Naive B cell (primary cell): ENCODE measurements at regions not wholly inside any gene's neighbourhood (a gene's known extent, or its start where the extent isn't known, plus 50 kb on each side); places are given as distances from the start of the nearest gene placed in this dataset.

Source experiments
- ATAC-seq, 2 donors: fragments of 150-1000 bp; cut with Tn5 transposase; 2 replicates each; pipeline ENCODE4 v1.10.0; 2021; ENCODE audit warnings: low read depth in 2 of 2, mild to moderate bottlenecking in 2 of 2, moderate library complexity in 2 of 2
- DNase-seq: peaks from one replicate; pipeline ENCODE4 v3.0.0; 2022
- H3K27ac Mint-ChIP-seq, 6 donors: one replicate each; pipeline ENCODE4 v1.8.0; 2020 to 2022; ENCODE audit warnings: mild to moderate bottlenecking in 6 of 6, mixed read lengths in 6 of 6, moderate library complexity in 5 of 6, inconsistent platforms in 2 of 6
- H3K27me3 Mint-ChIP-seq, 3 donors: one replicate each; pipeline ENCODE4 v1.8.0; 2021 to 2022; ENCODE audit warnings: mixed read lengths in 3 of 3, mild to moderate bottlenecking in 1 of 3
- H3K36me3 Mint-ChIP-seq, 2 donors: one replicate each; pipeline ENCODE4 v1.8.0; 2020 to 2022; ENCODE audit warnings: mixed read lengths in 2 of 2, inconsistent platforms in 1 of 2, mild to moderate bottlenecking in 1 of 2
- H3K4me1 Mint-ChIP-seq, 3 donors: one replicate each; pipeline ENCODE4 v1.8.0; 2020 to 2022; ENCODE audit warnings: mixed read lengths in 3 of 3, inconsistent platforms in 1 of 3, mild to moderate bottlenecking in 1 of 3, moderate library complexity in 1 of 3
- H3K4me3 Mint-ChIP-seq, 8 donors: one replicate each; pipeline ENCODE4 v1.8.0; 2020 to 2022; ENCODE audit warnings: mild to moderate bottlenecking in 8 of 8, mixed read lengths in 8 of 8, moderate library complexity in 8 of 8, inconsistent platforms in 2 of 8
- H3K9me3 Mint-ChIP-seq, 7 donors: one replicate each; pipeline ENCODE4 v1.8.0; 2020 to 2022; ENCODE audit warnings: mixed read lengths in 7 of 7, mild to moderate bottlenecking in 5 of 7, inconsistent platforms in 2 of 7, moderate library complexity in 1 of 7

DNA sequence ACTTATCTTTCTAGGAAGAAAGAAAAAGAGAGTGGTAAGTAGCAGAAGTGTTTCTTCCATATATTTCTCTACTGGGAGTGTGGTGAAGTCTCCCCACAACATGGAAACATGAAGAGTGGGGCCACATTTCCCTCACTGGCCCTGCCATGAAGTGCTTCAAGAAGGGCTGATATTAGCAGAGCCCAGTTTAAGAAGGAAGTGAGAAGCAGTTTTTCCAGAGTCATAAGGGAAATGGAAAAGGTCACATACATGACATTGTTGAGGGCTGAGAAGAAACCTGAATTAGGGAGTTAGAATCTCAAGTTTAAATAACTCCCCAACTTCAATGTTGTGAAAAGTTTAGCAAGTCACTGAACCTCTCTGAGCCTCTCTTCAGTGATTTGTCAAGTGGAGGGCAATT, 171.9 kb upstream of the RBPJ start:
- no peak for ATAC-seq
- Mint-ChIP-seq H3K27me3 (peaks cover 4 to 36% (median 19%) of the 10 kb centered on the region in 3 donors), H3K36me3 (no peaks in the 10 kb centered on the region)

DNA sequence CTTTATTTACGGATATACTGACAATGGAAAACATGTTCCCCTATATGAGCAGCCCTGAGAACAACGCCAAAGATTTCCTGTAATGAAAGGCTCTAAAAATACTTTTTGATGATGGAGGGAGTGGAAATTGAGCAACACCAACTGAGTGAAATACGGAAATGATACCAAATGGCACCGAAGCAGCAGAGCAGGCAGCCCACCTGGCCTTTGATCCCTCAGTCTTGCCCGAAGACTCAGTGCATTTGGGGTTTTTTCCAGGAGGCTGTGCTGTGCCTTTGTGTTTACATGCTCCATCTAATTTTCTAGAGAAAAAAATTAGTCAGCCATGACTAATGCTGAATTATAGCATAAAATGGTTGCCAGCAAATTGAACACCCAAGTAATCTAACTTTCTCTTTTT, 169.9 kb upstream of the RBPJ start:
- Mint-ChIP-seq H3K36me3 (no peaks in the 10 kb centered on the region), H3K27ac (no peak overlapping the region), H3K27me3 (peaks cover 14 to 33% (median 17%) of the 10 kb centered on the region in 3 donors), H3K9me3 (peaks cover 0 to 6% (median 0%) of the 10 kb centered on the region in 7 donors), H3K4me1 (no peaks in the 10 kb centered on the region), H3K4me3 (no peak overlapping the region)
- ATAC-seq (no peak), DNase-seq (no peak)

More for the DNA sequence above, 171.9 kb upstream of the RBPJ start:
- H3K4me1 Mint-ChIP-seq: no peaks in the 10 kb centered on the region
- H3K27ac Mint-ChIP-seq: no peak overlapping the region
- H3K4me3 Mint-ChIP-seq: no peak overlapping the region
- DNase-seq: no peak
- H3K9me3 Mint-ChIP-seq: peaks cover 0 to 6% (median 0%) of the 10 kb centered on the region in 7 donors

DNA sequence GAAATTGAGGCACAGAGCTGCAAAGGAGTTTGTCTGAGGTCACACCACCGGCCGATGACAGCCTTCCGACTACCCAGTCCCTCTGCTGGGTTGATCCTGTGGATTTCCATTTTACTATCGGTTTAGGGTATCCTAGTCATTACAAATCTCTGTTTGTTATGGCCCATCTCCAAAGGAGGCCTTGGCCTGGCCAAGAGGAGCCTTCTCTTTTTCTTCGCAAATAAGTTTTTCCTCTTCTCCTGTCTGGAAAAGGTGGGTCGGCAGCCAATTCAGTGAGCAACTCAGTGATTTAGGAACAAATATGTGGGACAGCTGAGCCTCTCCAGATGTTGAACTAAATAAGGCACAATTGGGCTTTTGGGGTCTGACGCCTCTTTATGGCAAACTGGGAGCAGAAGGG, 169.2 kb upstream of the RBPJ start:
- DNase-seq (no peak), ATAC-seq (no peak)
- Mint-ChIP-seq H3K36me3 (no peaks in the 10 kb centered on the region), H3K9me3 (peaks cover 0 to 3% (median 0%) of the 10 kb centered on the region in 7 donors), H3K4me1 (no peaks in the 10 kb centered on the region), H3K27me3 (peaks cover 14 to 30% (median 16%) of the 10 kb centered on the region in 3 donors), H3K4me3 (no peak overlapping the region), H3K27ac (no peak overlapping the region)

DNA sequence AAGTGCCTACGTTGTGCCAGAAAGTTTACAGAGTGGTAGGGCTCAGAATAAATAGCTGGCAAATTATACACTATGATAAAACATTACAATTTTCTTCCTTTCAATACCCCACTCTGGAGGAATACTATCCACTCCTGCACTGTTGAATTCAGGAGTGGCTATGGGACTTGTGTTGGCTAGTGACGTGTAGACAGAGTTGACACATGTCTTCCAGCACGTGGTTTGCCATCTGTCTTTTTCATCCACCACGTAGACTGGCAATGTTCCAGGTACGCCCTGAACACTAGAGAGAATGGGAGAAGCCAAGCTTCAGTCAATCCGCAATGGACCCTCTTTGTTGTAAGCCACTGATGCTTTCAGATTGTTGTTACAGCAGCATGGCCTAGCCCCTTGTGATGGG, 168.8 kb upstream of the RBPJ start:
- DNase-seq (no peak), ATAC-seq (no peak)
- Mint-ChIP-seq H3K4me1 (no peaks in the 10 kb centered on the region), H3K27ac (no peak overlapping the region), H3K27me3 (peaks cover 13 to 26% (median 14%) of the 10 kb centered on the region in 3 donors), H3K4me3 (no peak overlapping the region), H3K9me3 (peaks cover 0 to 1% (median 0%) of the 10 kb centered on the region in 7 donors), H3K36me3 (no peaks in the 10 kb centered on the region)

DNA sequence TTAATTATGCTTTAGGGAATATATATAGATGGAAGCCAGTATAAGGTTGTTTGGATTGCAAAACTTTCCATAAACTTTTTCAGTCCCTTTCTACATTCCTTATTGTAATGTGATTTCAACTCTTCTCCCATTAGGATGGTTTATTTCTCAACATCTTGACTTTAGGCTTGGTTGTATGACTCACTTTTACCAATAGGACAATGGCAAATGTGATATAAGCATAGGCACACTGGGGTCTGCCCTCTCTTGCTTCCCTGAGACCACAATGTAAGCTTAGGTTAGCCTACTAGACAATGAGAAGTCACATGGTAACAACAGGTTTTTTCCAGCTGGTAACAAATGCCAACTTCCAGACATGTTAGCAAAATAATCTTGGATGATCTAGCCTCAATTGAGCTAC, 163.3 kb upstream of the RBPJ start:
- H3K4me3 Mint-ChIP-seq: no peak overlapping the region
- H3K9me3 Mint-ChIP-seq: peaks cover 0 to 6% (median 0%) of the 10 kb centered on the region in 7 donors
- H3K27me3 Mint-ChIP-seq: peaks cover 12 to 18% (median 14%) of the 10 kb centered on the region in 3 donors
- no peak overlapping the region for H3K27ac Mint-ChIP-seq
- H3K36me3 Mint-ChIP-seq: no peaks in the 10 kb centered on the region
- H3K4me1 Mint-ChIP-seq: no peaks in the 10 kb centered on the region
- DNase-seq (no peak), ATAC-seq (no peak)

DNA sequence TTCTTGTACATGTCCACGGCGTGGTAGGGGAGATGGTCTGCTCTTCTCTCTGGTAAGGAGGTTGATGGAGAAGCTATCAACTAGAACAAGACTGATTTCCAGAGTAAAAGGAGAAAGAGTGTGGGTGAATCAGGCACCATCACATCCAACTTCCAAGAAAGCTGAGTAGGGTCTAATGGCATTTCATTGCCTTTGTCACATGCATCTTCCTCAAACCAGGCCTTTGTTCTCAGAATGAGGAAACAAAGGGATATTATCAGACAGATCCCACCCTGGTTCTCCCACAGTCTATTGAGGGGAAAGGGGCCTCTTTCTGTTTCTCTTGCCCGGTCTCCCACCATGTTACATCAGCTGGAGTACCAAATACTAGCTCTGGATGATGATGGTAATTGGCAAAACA, 160.2 kb upstream of the RBPJ start:
- H3K4me3 Mint-ChIP-seq: no peak overlapping the region
- ATAC-seq (no peak), DNase-seq (no peak)
- H3K36me3 Mint-ChIP-seq: no peaks in the 10 kb centered on the region
- no peaks in the 10 kb centered on the region for H3K4me1 Mint-ChIP-seq
- peaks cover 0 to 13% (median 5%) of the 10 kb centered on the region in 3 donors for H3K27me3 Mint-ChIP-seq
- no peak overlapping the region for H3K27ac Mint-ChIP-seq
- H3K9me3 Mint-ChIP-seq: peaks cover 0 to 6% (median 0%) of the 10 kb centered on the region in 7 donors

DNA sequence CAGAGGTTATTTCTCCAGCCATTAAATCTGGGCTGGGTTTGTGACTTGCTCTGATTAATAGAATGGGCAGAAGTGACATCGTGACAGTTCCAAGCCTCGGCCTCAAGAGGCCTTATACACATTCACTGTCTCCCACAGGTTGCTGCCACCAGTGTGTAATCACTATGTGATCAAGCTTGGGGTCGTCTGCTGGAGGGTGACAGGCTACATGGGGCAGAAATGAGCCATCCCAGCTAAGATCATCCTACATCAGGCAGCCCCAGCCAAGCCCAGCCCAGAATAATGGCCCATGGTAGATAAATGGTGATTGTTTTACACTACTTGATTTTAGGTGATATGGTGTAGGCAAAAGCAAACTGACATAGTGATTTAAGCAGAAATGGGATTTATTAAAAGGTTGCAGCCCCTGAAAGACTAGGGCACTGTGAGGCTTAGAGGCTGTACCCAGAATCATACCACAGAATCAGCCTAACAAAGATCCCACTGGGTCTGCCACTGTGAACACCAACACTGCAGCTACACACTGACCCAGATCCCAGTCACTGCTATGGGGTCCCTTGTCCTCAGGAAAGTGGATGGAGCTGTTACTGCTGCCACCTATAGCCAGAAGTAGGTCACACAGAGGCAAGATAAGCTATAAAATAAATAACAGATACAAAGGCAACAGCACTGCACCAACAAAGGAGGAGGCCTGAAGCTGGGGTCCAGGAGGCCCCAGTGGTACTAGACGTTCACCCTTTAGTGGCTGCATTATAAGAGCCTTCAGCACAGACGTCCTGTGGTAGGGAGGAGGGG, 159.6 kb upstream of the RBPJ start:
- H3K4me3 Mint-ChIP-seq: no peak overlapping the region
- DNase-seq: no peak
- peaks cover 0 to 6% (median 0%) of the 10 kb centered on the region in 7 donors for H3K9me3 Mint-ChIP-seq
- H3K4me1 Mint-ChIP-seq: no peaks in the 10 kb centered on the region
- H3K27me3 Mint-ChIP-seq: peaks cover 0 to 11% (median 5%) of the 10 kb centered on the region in 3 donors
- no peak overlapping the region for H3K27ac Mint-ChIP-seq
- H3K36me3 Mint-ChIP-seq: no peaks in the 10 kb centered on the region
- ATAC-seq: no peak

DNA sequence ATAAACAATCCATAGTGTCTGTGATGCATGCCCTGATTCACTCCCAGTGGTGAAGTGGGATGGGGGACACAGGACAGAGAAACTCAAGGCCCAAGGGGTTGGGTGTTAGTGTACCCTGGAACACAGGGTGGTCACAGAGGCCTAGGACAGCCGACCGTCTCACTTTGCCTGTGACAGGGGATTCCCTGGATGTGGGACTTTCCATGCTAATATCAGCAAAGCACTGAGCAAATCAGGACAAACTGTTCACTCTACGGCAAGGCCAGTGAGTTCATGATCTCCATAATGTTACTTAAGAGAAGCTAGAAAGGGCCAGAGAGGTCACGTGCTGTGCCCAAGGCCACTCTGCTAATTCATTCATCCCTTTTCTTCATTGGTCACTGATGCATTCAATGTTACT, 158.7 kb upstream of the RBPJ start:
- H3K36me3 Mint-ChIP-seq: no peaks in the 10 kb centered on the region
- H3K27ac Mint-ChIP-seq: no peak overlapping the region
- H3K27me3 Mint-ChIP-seq: peaks cover 0 to 11% (median 5%) of the 10 kb centered on the region in 3 donors
- no peak overlapping the region for H3K4me3 Mint-ChIP-seq
- H3K4me1 Mint-ChIP-seq: no peaks in the 10 kb centered on the region
- ATAC-seq: no peak
- no peak for DNase-seq
- H3K9me3 Mint-ChIP-seq: peaks cover 0 to 6% (median 0%) of the 10 kb centered on the region in 7 donors

DNA sequence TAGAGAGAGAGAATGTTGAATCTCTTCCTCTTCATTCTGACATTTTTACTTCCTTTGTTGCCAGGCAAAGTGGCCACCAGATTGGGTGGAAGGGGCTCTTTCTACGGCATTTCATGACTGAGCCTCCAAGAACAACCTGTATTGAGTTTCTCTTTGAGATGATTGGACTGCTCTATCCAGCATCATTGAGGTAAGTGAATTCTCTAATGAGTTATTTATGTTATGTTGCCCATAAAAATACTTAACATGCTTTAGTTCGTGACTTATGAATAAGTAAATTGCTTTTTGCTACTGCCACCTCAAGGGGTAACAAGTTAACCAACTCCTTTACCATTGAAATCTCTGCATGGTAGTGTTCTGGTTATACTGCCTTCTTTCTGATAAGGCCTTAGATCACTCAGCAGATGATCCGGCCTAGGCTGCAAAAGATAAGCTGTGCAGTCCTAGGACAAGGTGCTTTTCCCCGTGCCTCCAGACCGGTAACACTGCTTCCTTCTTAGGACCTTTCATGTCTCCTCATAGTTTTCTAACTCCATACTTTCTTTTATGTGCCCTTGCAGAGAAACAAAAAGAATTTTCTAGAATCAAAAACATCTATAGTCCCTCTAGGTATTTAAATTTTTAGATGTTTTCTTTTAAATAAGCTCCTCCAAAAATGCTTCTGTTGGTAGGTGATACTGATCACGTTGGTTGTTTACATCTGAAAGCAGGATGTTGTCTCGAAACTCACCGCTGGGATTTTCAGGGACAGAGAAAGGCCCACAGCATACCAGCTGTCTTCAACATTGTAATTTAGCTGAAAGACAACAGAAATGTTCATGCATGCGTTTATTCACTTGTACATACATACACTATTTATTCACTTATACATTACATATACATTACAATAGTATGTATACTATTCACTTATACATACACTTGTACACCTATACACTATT, 157.1 kb upstream of the RBPJ start:
- H3K27me3 Mint-ChIP-seq: peaks cover 0 to 11% (median 3%) of the 10 kb centered on the region in 3 donors
- DNase-seq (no peak), ATAC-seq (no peak)
- peaks cover 0 to 6% (median 0%) of the 10 kb centered on the region in 7 donors for H3K9me3 Mint-ChIP-seq
- peak overlapping the region in 1 of 6 donors; percentile 75 for H3K27ac Mint-ChIP-seq
- no peaks in the 10 kb centered on the region for H3K4me1 Mint-ChIP-seq
- no peaks in the 10 kb centered on the region for H3K36me3 Mint-ChIP-seq
- H3K4me3 Mint-ChIP-seq: no peak overlapping the region

DNA sequence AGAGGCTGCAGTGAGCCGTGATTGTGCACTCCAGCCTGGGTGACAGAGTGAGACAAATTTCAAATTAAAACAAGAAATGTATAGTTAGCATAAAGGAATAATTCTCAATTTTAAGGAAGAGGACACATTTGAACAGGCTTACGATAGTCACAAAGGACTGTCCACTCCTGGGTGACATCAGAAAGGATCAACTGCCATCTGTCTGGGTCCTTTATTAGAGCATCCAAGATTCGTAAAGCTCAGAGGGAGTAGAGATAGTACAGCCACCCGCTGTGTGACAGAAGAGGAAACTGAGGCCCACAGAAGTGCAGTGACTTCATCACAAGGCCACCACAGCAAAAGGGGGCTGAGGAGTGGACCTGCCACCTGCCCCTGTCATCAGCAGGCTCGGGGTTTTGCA, 149.3 kb upstream of the RBPJ start:
- H3K27me3 Mint-ChIP-seq: peaks cover 5 to 27% (median 18%) of the 10 kb centered on the region in 3 donors
- no peak overlapping the region for H3K4me3 Mint-ChIP-seq
- H3K9me3 Mint-ChIP-seq: peaks cover 0 to 4% (median 0%) of the 10 kb centered on the region in 7 donors
- ATAC-seq: no peak
- DNase-seq: no peak
- H3K36me3 Mint-ChIP-seq: no peaks in the 10 kb centered on the region
- no peak overlapping the region for H3K27ac Mint-ChIP-seq
- H3K4me1 Mint-ChIP-seq: no peaks in the 10 kb centered on the region

DNA sequence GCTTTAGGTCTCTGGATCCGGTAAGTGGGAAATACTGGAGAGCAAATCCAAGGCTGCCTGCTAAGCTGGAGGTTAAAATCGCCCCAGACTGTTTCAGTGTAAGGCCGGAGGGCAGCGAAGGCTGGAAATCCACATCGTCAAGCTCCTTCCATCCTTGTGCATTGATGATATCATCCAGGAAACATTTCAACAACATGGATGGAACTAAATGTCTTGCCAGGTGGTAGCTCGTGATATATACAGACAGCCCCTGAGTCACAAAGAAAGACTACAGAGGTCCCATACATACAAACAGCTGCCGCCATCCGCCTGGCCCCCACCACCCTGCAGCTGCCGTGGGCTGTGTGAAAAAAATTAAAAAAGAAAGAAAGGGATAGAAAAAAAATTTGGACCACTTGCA, 148.9 kb upstream of the RBPJ start:
- no peaks in the 10 kb centered on the region for H3K4me1 Mint-ChIP-seq
- peaks cover 5 to 27% (median 18%) of the 10 kb centered on the region in 3 donors for H3K27me3 Mint-ChIP-seq
- H3K27ac Mint-ChIP-seq: peak overlapping the region in 1 of 6 donors; percentile 21
- DNase-seq: no peak
- ATAC-seq: no peak
- peaks cover 0 to 4% (median 0%) of the 10 kb centered on the region in 7 donors for H3K9me3 Mint-ChIP-seq
- no peaks in the 10 kb centered on the region for H3K36me3 Mint-ChIP-seq
- peak overlapping the region in 1 of 8 donors; percentile 13 for H3K4me3 Mint-ChIP-seq

DNA sequence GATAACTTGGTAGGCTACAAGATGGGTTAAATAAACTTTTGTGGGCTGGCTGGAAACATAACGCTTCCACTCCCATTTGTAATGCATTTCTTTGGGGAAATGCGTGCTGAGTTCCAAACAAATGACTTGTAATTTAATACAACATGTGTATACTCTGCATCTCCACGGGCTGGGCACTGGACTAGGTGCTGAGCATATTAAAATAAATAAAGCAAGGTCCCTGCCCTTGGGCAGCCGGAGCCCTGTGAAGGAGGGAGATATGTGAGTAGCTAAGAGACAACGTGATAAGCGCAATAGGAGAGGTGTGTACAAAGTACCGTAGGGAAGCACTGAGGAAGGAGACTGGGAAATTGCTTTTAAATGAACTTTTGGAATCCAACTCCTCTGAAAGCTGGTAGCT, 147.2 kb upstream of the RBPJ start:
- Mint-ChIP-seq H3K27me3 (peaks cover 5 to 27% (median 18%) of the 10 kb centered on the region in 3 donors), H3K27ac (no peak overlapping the region), H3K9me3 (peaks cover 0 to 4% (median 0%) of the 10 kb centered on the region in 7 donors), H3K4me1 (no peaks in the 10 kb centered on the region), H3K4me3 (no peak overlapping the region), H3K36me3 (no peaks in the 10 kb centered on the region)
- ATAC-seq (no peak), DNase-seq (no peak)

DNA sequence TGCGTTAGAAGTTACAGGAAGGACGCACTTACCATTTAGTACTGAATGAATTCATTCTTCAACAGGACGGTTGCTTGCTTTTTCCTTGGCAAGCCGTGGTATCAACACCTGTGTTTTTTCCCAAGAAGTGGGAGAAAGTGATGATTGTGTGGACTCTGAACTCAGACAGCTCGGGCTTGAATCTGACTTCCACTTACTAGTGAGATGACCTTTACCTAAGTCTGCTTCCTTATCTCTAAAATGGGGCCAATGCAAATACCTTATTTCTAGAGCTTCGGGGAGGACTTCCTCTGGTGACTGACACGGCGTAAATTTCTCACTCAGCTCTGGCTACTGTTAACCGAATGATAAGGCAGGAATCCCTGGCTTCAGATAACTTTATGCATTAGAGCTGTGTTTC, 146.8 kb upstream of the RBPJ start:
- Mint-ChIP-seq H3K4me1 (no peaks in the 10 kb centered on the region), H3K9me3 (peaks cover 0 to 4% (median 0%) of the 10 kb centered on the region in 7 donors), H3K4me3 (no peak overlapping the region), H3K36me3 (no peaks in the 10 kb centered on the region), H3K27ac (no peak overlapping the region), H3K27me3 (peaks cover 5 to 27% (median 20%) of the 10 kb centered on the region in 3 donors)
- DNase-seq (no peak), ATAC-seq (no peak)
